Muscle of leg (tissue), 3 donors: ENCODE measurements at regions not wholly inside any gene's neighbourhood (a gene's known extent, or its start where the extent isn't known, plus 50 kb on each side); places are given as distances from the start of the nearest gene placed in this dataset.

Experiments used
- DNase-seq: peaks from one replicate; pipeline ENCODE4 v3.0.0; 2013
- H3K27ac ChIP-seq: one replicate; pipeline ENCODE4 v1.5.1; 2013; ENCODE audit warnings: mild to moderate bottlenecking, low read length, control low read depth
- H3K27me3 ChIP-seq: one replicate; pipeline ENCODE4 v1.6.1; 2013; ENCODE audit warnings: low read length; ENCODE audit not compliant: control insufficient read depth, insufficient read depth
- H3K36me3 ChIP-seq: one replicate; pipeline ENCODE4 v1.6.1; 2013; ENCODE audit warnings: low read length; ENCODE audit not compliant: control insufficient read depth, insufficient read depth
- H3K4me1 ChIP-seq: one replicate; pipeline ENCODE4 v1.6.1; 2013; ENCODE audit warnings: low read length; ENCODE audit not compliant: control insufficient read depth, insufficient read depth
- H3K4me3 ChIP-seq: one replicate; pipeline ENCODE4 v1.5.1; 2013; ENCODE audit warnings: low read length, control low read depth
- H3K9me3 ChIP-seq: replicated peaks from 2 replicates; pipeline ENCODE4 v1.6.1; 2013; ENCODE audit warnings: low read depth, low read length; ENCODE audit not compliant: control insufficient read depth
- WGBS: methylation state at CpG from one replicate; pipeline ENCODE4 v1.1.5; 2013; ENCODE audit warnings: missing lambda C conversion rate; ENCODE audit not compliant: insufficient coverage; 5-methylcytosine and 5-hydroxymethylcytosine counted together

GRCh38 chrX:4708970-4709760, 995.7 kb upstream of the PRKX start:
- H3K9me3 ChIP-seq = peaks cover 2% of the 10 kb centered on the region
- DNase-seq = no peak
- WGBS = 57% methylated on average over 1 of the region's 4 CpGs

GRCh38 chrX:4706961-4707360, 993.5 kb upstream of the PRKX start:
- Histone ChIP-seq H3K36me3 (no peaks in the 10 kb centered on the region), H3K4me3 (no peak overlapping the region), H3K27ac (no peak overlapping the region), H3K4me1 (no peaks in the 10 kb centered on the region), H3K9me3 (peaks cover 2% of the 10 kb centered on the region), H3K27me3 (no peaks in the 10 kb centered on the region)
- WGBS = 67% methylated on average over 1 of the region's 7 CpGs
- DNase-seq = no peak

More at GRCh38 chrX:4708970-4709760, 995.7 kb upstream of the PRKX start:
- Histone ChIP-seq H3K4me3 (no peak overlapping the region), H3K27ac (no peak overlapping the region), H3K4me1 (no peaks in the 10 kb centered on the region), H3K36me3 (no peaks in the 10 kb centered on the region), H3K27me3 (no peaks in the 10 kb centered on the region)

- Histone ChIP-seq H3K9me3 (no peaks in the 10 kb centered on the region), H3K36me3 (no peaks in the 10 kb centered on the region), H3K27me3 (no peaks in the 10 kb centered on the region), H3K27ac (no peak overlapping the region), H3K4me1 (no peaks in the 10 kb centered on the region), H3K4me3 (no peak overlapping the region)
- no peak for DNase-seq
- WGBS = no CpG with 5 or more reads among the region's 2 CpGs
Observed at GRCh38 chrX:4690521-4690920, 977.1 kb upstream of the PRKX start.

- Histone ChIP-seq H3K27ac (no peak overlapping the region), H3K27me3 (no peaks in the 10 kb centered on the region), H3K36me3 (no peaks in the 10 kb centered on the region), H3K4me3 (no peak overlapping the region), H3K9me3 (no peaks in the 10 kb centered on the region), H3K4me1 (no peaks in the 10 kb centered on the region)
- 54% methylated on average over 4 of the region's 6 CpGs for WGBS
- no peak for DNase-seq
Observed at GRCh38 chrX:4682636-4683035, 969.2 kb upstream of the PRKX start.

GRCh38 chrX:4675686-4676300, 962.3 kb upstream of the PRKX start:
- Histone ChIP-seq H3K36me3 (no peaks in the 10 kb centered on the region), H3K27me3 (peaks cover 2% of the 10 kb centered on the region), H3K4me1 (no peaks in the 10 kb centered on the region), H3K27ac (no peak overlapping the region), H3K9me3 (no peaks in the 10 kb centered on the region), H3K4me3 (no peak overlapping the region)
- DNase-seq = no peak
- WGBS = no CpG with 5 or more reads among the region's 4 CpGs

- no peak for DNase-seq
- no peak overlapping the region for H3K4me3 ChIP-seq
- 90% methylated on average over 2 of the region's 6 CpGs for WGBS
- no peak overlapping the region for H3K27ac ChIP-seq
- H3K4me1 ChIP-seq = no peaks in the 10 kb centered on the region
- no peaks in the 10 kb centered on the region for H3K36me3 ChIP-seq
- peaks cover 2% of the 10 kb centered on the region for H3K27me3 ChIP-seq
- no peaks in the 10 kb centered on the region for H3K9me3 ChIP-seq
Observed at GRCh38 chrX:4674028-4674782, 960.8 kb upstream of the PRKX start.

- Histone ChIP-seq H3K4me3 (no peak overlapping the region), H3K9me3 (no peaks in the 10 kb centered on the region), H3K36me3 (no peaks in the 10 kb centered on the region), H3K27ac (no peak overlapping the region), H3K27me3 (peaks cover 4% of the 10 kb centered on the region), H3K4me1 (no peaks in the 10 kb centered on the region)
- WGBS = 57% methylated on average over 3 of the region's 4 CpGs
- no peak for DNase-seq
Observed at GRCh38 chrX:4671344-4671743, 957.9 kb upstream of the PRKX start.

GRCh38 chrX:4670606-4671005, 957.2 kb upstream of the PRKX start:
- Histone ChIP-seq H3K4me1 (no peaks in the 10 kb centered on the region), H3K9me3 (no peaks in the 10 kb centered on the region), H3K4me3 (no peak overlapping the region), H3K27me3 (peaks cover 4% of the 10 kb centered on the region), H3K27ac (no peak overlapping the region), H3K36me3 (no peaks in the 10 kb centered on the region)
- no CpG with 5 or more reads among the region's 5 CpGs for WGBS
- DNase-seq = no peak

GRCh38 chrX:4668802-4669536, 955.5 kb upstream of the PRKX start:
- Histone ChIP-seq H3K4me1 (no peaks in the 10 kb centered on the region), H3K36me3 (no peaks in the 10 kb centered on the region), H3K27ac (no peak overlapping the region), H3K27me3 (peaks cover 4% of the 10 kb centered on the region), H3K4me3 (no peak overlapping the region), H3K9me3 (no peaks in the 10 kb centered on the region)
- 100% methylated on average over 1 of the region's 7 CpGs for WGBS
- DNase-seq = no peak

- WGBS = no CpG with 5 or more reads among the region's 3 CpGs
- DNase-seq = no peak
- no peaks in the 10 kb centered on the region for H3K4me1 ChIP-seq
- H3K27me3 ChIP-seq = peaks cover 2% of the 10 kb centered on the region
- H3K9me3 ChIP-seq = peaks cover 5% of the 10 kb centered on the region
- H3K27ac ChIP-seq = no peak overlapping the region
- H3K4me3 ChIP-seq = no peak overlapping the region
- no peaks in the 10 kb centered on the region for H3K36me3 ChIP-seq
Observed at GRCh38 chrX:4663085-4663484, 949.6 kb upstream of the PRKX start.
